ENCODE measurements at regions not wholly inside any gene's neighbourhood (a gene's known extent, or its start where the extent isn't known, plus 50 kb on each side); places are given as distances from the start of the nearest gene placed in this dataset.

DNA sequence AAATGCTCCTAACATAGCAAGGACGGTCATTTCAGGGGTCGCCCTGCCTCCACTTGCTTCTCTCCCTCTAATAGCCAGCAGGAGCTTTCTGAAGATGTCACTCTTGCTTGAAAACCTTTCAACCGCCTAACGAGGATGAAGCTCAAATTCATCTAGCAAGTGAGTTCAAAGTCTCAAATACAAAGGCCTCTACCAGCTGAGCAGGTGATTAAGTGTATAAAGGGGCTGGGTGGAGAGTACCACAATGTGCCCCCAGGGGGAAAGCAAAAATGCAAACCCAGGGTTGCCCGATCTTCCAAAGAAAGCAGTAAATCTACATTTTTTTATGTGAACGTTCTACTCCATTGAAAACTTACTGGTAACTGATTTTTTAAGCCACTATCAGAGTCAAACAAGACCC lies 50.4 kb upstream of the GRIP2 start:
- no peak overlapping the region for H3K4me3 Mint-ChIP-seq (ENCODE audit: unreplicated experiment)
- ChIA-PET CTCF (interaction anchor here (0.6 to 1.1 kb wide), 2 partner anchors 36 to 42 kb away, joined by 3 to 4 read pairs; no protein-coding TSS in a partner anchor), POLR2A (no interaction called here)
- H3K36me3 ChIP-seq (ENCODE audit: control insufficient read depth, insufficient read depth, low read length), result no peaks in the 10 kb centered on the region
- peaks cover 20% of the 10 kb centered on the region for H3K4me1 ChIP-seq
- TF ChIP-seq, protein P1, sequence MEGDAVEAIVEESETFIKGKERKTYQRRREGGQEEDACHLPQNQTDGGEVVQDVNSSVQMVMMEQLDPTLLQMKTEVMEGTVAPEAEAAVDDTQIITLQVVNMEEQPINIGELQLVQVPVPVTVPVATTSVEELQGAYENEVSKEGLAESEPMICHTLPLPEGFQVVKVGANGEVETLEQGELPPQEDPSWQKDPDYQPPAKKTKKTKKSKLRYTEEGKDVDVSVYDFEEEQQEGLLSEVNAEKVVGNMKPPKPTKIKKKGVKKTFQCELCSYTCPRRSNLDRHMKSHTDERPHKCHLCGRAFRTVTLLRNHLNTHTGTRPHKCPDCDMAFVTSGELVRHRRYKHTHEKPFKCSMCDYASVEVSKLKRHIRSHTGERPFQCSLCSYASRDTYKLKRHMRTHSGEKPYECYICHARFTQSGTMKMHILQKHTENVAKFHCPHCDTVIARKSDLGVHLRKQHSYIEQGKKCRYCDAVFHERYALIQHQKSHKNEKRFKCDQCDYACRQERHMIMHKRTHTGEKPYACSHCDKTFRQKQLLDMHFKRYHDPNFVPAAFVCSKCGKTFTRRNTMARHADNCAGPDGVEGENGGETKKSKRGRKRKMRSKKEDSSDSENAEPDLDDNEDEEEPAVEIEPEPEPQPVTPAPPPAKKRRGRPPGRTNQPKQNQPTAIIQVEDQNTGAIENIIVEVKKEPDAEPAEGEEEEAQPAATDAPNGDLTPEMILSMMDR (IDR thresholded peaks at IDR 0.05; ENCODE audit: insufficient read depth in 1 of 2, low read depth in 1 of 2, low read length in 1 of 2, severe bottlenecking in 1 of 2, unreplicated experiment in 1 of 2), result no peak
- no TSS peak for BruUV-seq (replicated peaks)
- H3K27ac Mint-ChIP-seq (ENCODE audit: unreplicated experiment), result peak overlapping the region; percentile 35
- intact Hi-C loops (cut with micrococcal nuclease; ENCODE audit: unreplicated experiment), result no loop called here
- no peak overlapping the region for H3K4me3 ChIP-seq (ENCODE audit: low read depth, low read length)
- peak in 1 of 2 experiments; percentile 18 for DNase-seq
- H3K9me3 ChIP-seq, result no peaks in the 10 kb centered on the region
- H3K27me3 Mint-ChIP-seq (ENCODE audit: insufficient read depth, unreplicated experiment), result no peaks in the 10 kb centered on the region
- peaks cover 8% of the 10 kb centered on the region for H3K4me1 Mint-ChIP-seq (ENCODE audit: low read depth, unreplicated experiment)
- no peaks in the 10 kb centered on the region for H3K9me3 Mint-ChIP-seq (ENCODE audit: unreplicated experiment)
- no peaks in the 10 kb centered on the region for H3K27me3 ChIP-seq (replicated peaks; ENCODE audit: control insufficient read depth, insufficient read depth, low read length)
- no peaks in the 10 kb centered on the region for H3K36me3 Mint-ChIP-seq (ENCODE audit: insufficient read depth, unreplicated experiment)

GRCh38 chr3:14592390-14592789 lies 52.2 kb upstream of the GRIP2 start:
- Mint-ChIP-seq H3K27me3 (ENCODE audit: insufficient read depth, unreplicated experiment) (peaks cover 3% of the 10 kb centered on the region), H3K36me3 (ENCODE audit: insufficient read depth, unreplicated experiment) (no peaks in the 10 kb centered on the region), H3K9me3 (ENCODE audit: unreplicated experiment) (no peaks in the 10 kb centered on the region), H3K4me3 (ENCODE audit: unreplicated experiment) (no peak overlapping the region), H3K4me1 (ENCODE audit: low read depth, unreplicated experiment) (peaks cover 8% of the 10 kb centered on the region), H3K27ac (ENCODE audit: unreplicated experiment) (no peak overlapping the region)
- BruUV-seq (replicated peaks), result no TSS peak
- Histone ChIP-seq H3K4me1 (peaks cover 20% of the 10 kb centered on the region), H3K27me3 (replicated peaks; ENCODE audit: control insufficient read depth, insufficient read depth, low read length) (no peaks in the 10 kb centered on the region), H3K4me3 (ENCODE audit: low read depth, low read length) (no peak overlapping the region), H3K36me3 (ENCODE audit: control insufficient read depth, insufficient read depth, low read length) (no peaks in the 10 kb centered on the region), H3K9me3 (no peaks in the 10 kb centered on the region)
- intact Hi-C loops (cut with micrococcal nuclease; ENCODE audit: unreplicated experiment), result no loop called here
- DNase-seq, result no peak
- TF ChIP-seq, protein P1 (IDR thresholded peaks at IDR 0.05; ENCODE audit: insufficient read depth in 1 of 2, low read depth in 1 of 2, low read length in 1 of 2, severe bottlenecking in 1 of 2, unreplicated experiment in 1 of 2), result no peak
- POLR2A ChIA-PET, result no interaction called here
- CTCF ChIA-PET, result no interaction called here

GRCh38 chr3:14592836-14593235 lies 52.7 kb upstream of the GRIP2 start:
- CTCF ChIA-PET, result no interaction called here
- Mint-ChIP-seq H3K4me3 (ENCODE audit: unreplicated experiment) (no peak overlapping the region), H3K36me3 (ENCODE audit: insufficient read depth, unreplicated experiment) (no peaks in the 10 kb centered on the region), H3K4me1 (ENCODE audit: low read depth, unreplicated experiment) (peaks cover 8% of the 10 kb centered on the region), H3K27me3 (ENCODE audit: insufficient read depth, unreplicated experiment) (peaks cover 3% of the 10 kb centered on the region), H3K27ac (ENCODE audit: unreplicated experiment) (no peak overlapping the region), H3K9me3 (ENCODE audit: unreplicated experiment) (no peaks in the 10 kb centered on the region)
- Histone ChIP-seq H3K9me3 (no peaks in the 10 kb centered on the region), H3K36me3 (ENCODE audit: control insufficient read depth, insufficient read depth, low read length) (no peaks in the 10 kb centered on the region), H3K27me3 (replicated peaks; ENCODE audit: control insufficient read depth, insufficient read depth, low read length) (no peaks in the 10 kb centered on the region), H3K4me3 (ENCODE audit: low read depth, low read length) (no peak overlapping the region), H3K4me1 (peaks cover 17% of the 10 kb centered on the region)
- no peak for DNase-seq
- TF ChIP-seq, protein P1 (IDR thresholded peaks at IDR 0.05; ENCODE audit: insufficient read depth in 1 of 2, low read depth in 1 of 2, low read length in 1 of 2, severe bottlenecking in 1 of 2, unreplicated experiment in 1 of 2), result no peak
- intact Hi-C loops (cut with micrococcal nuclease; ENCODE audit: unreplicated experiment), result no loop called here
- POLR2A ChIA-PET, result no interaction called here
- no TSS peak for BruUV-seq (replicated peaks)

All from Caco-2 (cell line).